Activated CD4-positive, alpha-beta T cell treated with anti-CD3 and anti-CD28 coated beads, Interleukin-2, amount 10 ng/mL, durations not matched to agents 7 days and 5 days (primary cell): ENCODE measurements at regions not wholly inside any gene's neighbourhood (a gene's known extent, or its start where the extent isn't known, plus 50 kb on each side); places are given as distances from the start of the nearest gene placed in this dataset.
"Not testable (repeated sequence)": the region's sequence is repeated elsewhere in the genome, so short reads cannot be mapped to it uniquely, and the experiment has no call there.

Source experiments
- CTCF ChIA-PET: fragments of 350-600 bp; sonication (Branson Sonifier 250); formaldehyde crosslinking; loops from one replicate; lab custom pipeline; 2021; ENCODE audit warnings: antibody characterized with exemption; lab: Charles Lee
- POLR2A ChIA-PET: fragments of 350-600 bp; sonication (Branson Sonifier 250); formaldehyde crosslinking; loops from one replicate; lab custom pipeline; 2021; ENCODE audit warnings: antibody characterized with exemption; lab: Charles Lee
- DNase-seq: peaks from one replicate; pipeline ENCODE4 v3.0.0-alpha.2; 2020
- H3K27ac Mint-ChIP-seq: one replicate; pipeline ENCODE4 v1.8.0; 2021; ENCODE audit warnings: mild to moderate bottlenecking, moderate library complexity, mixed read lengths
- H3K27me3 Mint-ChIP-seq: one replicate; pipeline ENCODE4 v1.8.0; 2021; ENCODE audit warnings: mixed read lengths
- H3K36me3 Mint-ChIP-seq: one replicate; pipeline ENCODE4 v1.8.0; 2021; ENCODE audit warnings: low read depth, mixed read lengths
- H3K4me1 Mint-ChIP-seq: one replicate; pipeline ENCODE4 v1.8.0; 2021; ENCODE audit warnings: mixed read lengths
- H3K4me3 Mint-ChIP-seq: one replicate; pipeline ENCODE4 v1.8.0; 2021; ENCODE audit warnings: mild to moderate bottlenecking, moderate library complexity, mixed read lengths
- H3K9me3 Mint-ChIP-seq: one replicate; pipeline ENCODE4 v1.8.0; 2021; ENCODE audit warnings: mixed read lengths

- Mint-ChIP-seq H3K27me3 (peaks cover 4% of the 10 kb centered on the region), H3K36me3 (no peaks in the 10 kb centered on the region), H3K27ac (no peak overlapping the region), H3K9me3 (no peaks in the 10 kb centered on the region), H3K4me1 (no peaks in the 10 kb centered on the region), H3K4me3 (no peak overlapping the region)
- no peak for DNase-seq
- CTCF ChIA-PET: no interaction called here
- POLR2A ChIA-PET: no interaction called here
Observed at GRCh38 chr15:62415498-62415897, 250.4 kb upstream of the C2CD4B start.

- Mint-ChIP-seq H3K9me3 (no peaks in the 10 kb centered on the region), H3K36me3 (no peaks in the 10 kb centered on the region), H3K27ac (no peak overlapping the region), H3K27me3 (peaks cover 4% of the 10 kb centered on the region), H3K4me1 (no peaks in the 10 kb centered on the region), H3K4me3 (no peak overlapping the region)
- ChIA-PET CTCF (no interaction called here), POLR2A (no interaction called here)
- no peak for DNase-seq
Observed at GRCh38 chr15:62416526-62416925, 251.4 kb upstream of the C2CD4B start.

DNA sequence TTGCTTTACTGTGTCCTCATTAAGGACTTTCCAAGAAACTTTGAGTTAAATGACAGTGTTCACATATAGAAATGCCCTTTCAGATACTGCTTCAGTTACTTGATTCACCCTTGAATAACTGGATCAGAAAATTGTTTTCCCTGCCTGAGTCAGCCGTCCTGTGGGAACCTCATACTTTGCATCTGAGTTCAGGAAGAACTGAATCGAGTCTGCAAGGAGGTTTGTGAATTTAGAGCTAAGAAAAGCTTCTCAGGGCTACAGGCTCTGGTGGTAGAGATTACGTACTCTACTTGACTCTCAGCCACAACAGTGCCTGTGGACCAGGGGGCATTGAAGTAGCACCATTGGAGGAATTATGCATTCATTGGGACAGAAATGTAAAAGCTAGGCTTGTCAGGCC lies 252.4 kb upstream of the C2CD4B start:
- Mint-ChIP-seq H3K27me3 (peaks cover 4% of the 10 kb centered on the region), H3K4me1 (no peaks in the 10 kb centered on the region), H3K4me3 (no peak overlapping the region), H3K36me3 (no peaks in the 10 kb centered on the region), H3K9me3 (no peaks in the 10 kb centered on the region), H3K27ac (no peak overlapping the region)
- CTCF ChIA-PET: no interaction called here
- POLR2A ChIA-PET: no interaction called here
- no peak for DNase-seq

GRCh38 chr15:62418496-62418895 lies 253.4 kb upstream of the C2CD4B start:
- H3K36me3 Mint-ChIP-seq, H3K9me3 Mint-ChIP-seq, H3K4me3 Mint-ChIP-seq, H3K27ac Mint-ChIP-seq, H3K4me1 Mint-ChIP-seq, POLR2A ChIA-PET, H3K27me3 Mint-ChIP-seq, DNase-seq: not testable (repeated sequence)
- CTCF ChIA-PET: interaction anchor here (0.6 kb wide), 1 partner anchor 69 kb away, joined by 3 read pairs; no protein-coding TSS in a partner anchor

DNA sequence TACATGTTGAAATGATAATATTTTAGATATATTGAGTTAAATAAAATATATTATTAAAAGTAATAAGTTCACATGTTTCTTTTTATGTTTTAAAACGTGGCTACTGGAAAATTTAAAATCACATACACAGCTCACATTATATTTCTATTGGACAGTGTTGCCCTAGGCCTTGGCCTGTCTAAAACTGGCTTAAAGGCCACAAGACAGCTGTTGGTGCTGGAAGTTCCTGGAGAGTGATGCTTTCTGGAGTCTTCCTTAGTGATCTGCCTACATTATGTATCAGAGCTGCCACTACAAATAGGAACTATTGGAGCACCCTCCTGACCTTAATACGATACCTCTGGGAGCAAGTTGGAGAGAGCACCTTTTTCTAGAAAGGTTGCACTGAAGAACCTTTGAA lies 254.1 kb upstream of the C2CD4B start:
- ChIA-PET CTCF (no interaction called here), POLR2A (no interaction called here)
- no peak for DNase-seq
- Mint-ChIP-seq H3K27me3 (peaks cover 3% of the 10 kb centered on the region), H3K36me3 (no peaks in the 10 kb centered on the region), H3K4me1 (no peaks in the 10 kb centered on the region), H3K27ac (no peak overlapping the region), H3K4me3 (no peak overlapping the region), H3K9me3 (no peaks in the 10 kb centered on the region)

DNA sequence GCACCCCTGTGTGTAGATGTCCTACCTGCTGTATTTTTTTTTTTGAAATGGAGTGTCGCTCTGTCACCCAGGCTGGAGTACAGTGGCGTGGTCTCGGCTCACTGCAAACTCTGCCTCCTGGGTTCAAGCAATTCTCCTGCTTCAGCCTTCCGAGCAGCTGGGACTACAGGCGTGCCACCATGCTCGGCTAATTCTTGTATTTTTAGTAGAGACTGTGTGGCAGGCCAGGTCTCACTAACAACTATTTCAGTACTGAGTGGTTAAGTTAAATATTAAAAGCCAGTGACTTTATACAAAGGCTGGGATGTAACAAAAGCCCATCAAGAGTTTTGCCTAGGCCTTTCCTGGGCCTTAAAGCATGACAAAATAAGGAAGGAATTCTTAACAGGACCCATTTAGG lies 255.3 kb upstream of the C2CD4B start:
- H3K4me1 Mint-ChIP-seq, H3K27me3 Mint-ChIP-seq, POLR2A ChIA-PET, H3K27ac Mint-ChIP-seq, CTCF ChIA-PET, H3K36me3 Mint-ChIP-seq, H3K9me3 Mint-ChIP-seq, H3K4me3 Mint-ChIP-seq, DNase-seq: not testable (repeated sequence)

DNA sequence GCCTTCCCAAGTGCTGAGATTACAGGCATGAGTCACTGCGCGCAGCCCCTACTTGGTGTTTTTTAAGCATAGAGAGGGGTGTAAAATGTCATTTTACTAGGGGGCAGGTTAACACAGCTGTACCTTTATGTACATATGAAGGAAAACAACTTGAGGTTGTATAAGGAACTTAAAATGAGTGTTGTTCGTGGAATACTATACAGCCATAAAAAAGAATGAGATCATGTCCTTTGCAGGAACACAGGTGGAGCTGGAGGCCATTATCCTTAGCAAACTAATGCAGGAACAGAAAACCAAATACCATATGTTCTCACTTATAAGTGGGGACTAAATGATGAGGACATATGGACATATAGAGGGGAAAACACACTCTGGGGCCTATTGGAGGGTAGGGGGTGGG lies 256.2 kb upstream of the C2CD4B start:
- no peak for DNase-seq
- CTCF ChIA-PET: no interaction called here
- no peak overlapping the region for H3K4me3 Mint-ChIP-seq

GRCh38 chr15:62426387-62426956 lies 261.4 kb upstream of the C2CD4B start:
- Mint-ChIP-seq H3K36me3 (no peaks in the 10 kb centered on the region), H3K4me3 (no peak overlapping the region), H3K4me1 (no peaks in the 10 kb centered on the region), H3K9me3 (no peaks in the 10 kb centered on the region), H3K27me3 (no peaks in the 10 kb centered on the region), H3K27ac (no peak overlapping the region)
- CTCF ChIA-PET: interaction anchor here (0.6 kb wide), 1 partner anchor 40 kb away, joined by 4 read pairs; no protein-coding TSS in a partner anchor
- no peak for DNase-seq
- POLR2A ChIA-PET: no interaction called here

More for the DNA sequence above, 256.2 kb upstream of the C2CD4B start:
- no peaks in the 10 kb centered on the region for H3K36me3 Mint-ChIP-seq
- H3K27me3 Mint-ChIP-seq: peaks cover 3% of the 10 kb centered on the region
- no peaks in the 10 kb centered on the region for H3K9me3 Mint-ChIP-seq
- H3K27ac Mint-ChIP-seq: no peak overlapping the region
- H3K4me1 Mint-ChIP-seq: no peaks in the 10 kb centered on the region
- POLR2A ChIA-PET: no interaction called here

GRCh38 chr15:62428259-62428658 lies 263.2 kb upstream of the C2CD4B start:
- no peak overlapping the region for H3K27ac Mint-ChIP-seq
- ChIA-PET POLR2A (no interaction called here), CTCF (no interaction called here)
- H3K36me3 Mint-ChIP-seq: no peaks in the 10 kb centered on the region
- no peaks in the 10 kb centered on the region for H3K27me3 Mint-ChIP-seq
- H3K4me1 Mint-ChIP-seq: no peaks in the 10 kb centered on the region
- H3K4me3 Mint-ChIP-seq: no peak overlapping the region
- no peaks in the 10 kb centered on the region for H3K9me3 Mint-ChIP-seq
- DNase-seq: no peak

- Mint-ChIP-seq H3K36me3 (no peaks in the 10 kb centered on the region), H3K27me3 (no peaks in the 10 kb centered on the region), H3K4me3 (no peak overlapping the region), H3K4me1 (no peaks in the 10 kb centered on the region), H3K27ac (no peak overlapping the region), H3K9me3 (no peaks in the 10 kb centered on the region)
- POLR2A ChIA-PET: no interaction called here
- CTCF ChIA-PET: no interaction called here
- DNase-seq: no peak
Observed at GRCh38 chr15:62428851-62429598, 263.9 kb upstream of the C2CD4B start.

- Mint-ChIP-seq H3K4me3 (no peak overlapping the region), H3K27me3 (no peaks in the 10 kb centered on the region), H3K9me3 (no peaks in the 10 kb centered on the region), H3K4me1 (no peaks in the 10 kb centered on the region), H3K27ac (no peak overlapping the region), H3K36me3 (no peaks in the 10 kb centered on the region)
- POLR2A ChIA-PET: no interaction called here
- DNase-seq: no peak
- CTCF ChIA-PET: no interaction called here
Observed at GRCh38 chr15:62430056-62430455, 265.0 kb upstream of the C2CD4B start.

DNA sequence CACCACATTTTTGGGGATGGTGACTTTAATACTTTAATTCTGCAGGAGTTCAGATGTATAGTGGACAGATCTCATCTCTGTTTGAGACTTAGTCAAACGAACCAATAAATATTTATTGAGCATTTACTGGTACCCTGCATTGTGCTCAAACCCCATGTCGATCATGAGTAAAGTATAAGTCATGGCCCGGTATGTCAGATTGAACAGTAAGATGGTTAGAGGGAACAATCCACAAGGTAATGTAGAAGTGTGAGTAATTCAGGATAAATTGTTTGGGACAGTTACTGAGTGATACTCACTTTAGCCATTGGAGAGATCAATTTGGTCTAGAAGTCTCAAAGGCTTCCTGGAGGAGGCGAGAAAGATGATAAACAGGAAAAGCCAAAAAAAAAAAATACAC lies 265.5 kb upstream of the C2CD4B start:
- Mint-ChIP-seq H3K36me3 (no peaks in the 10 kb centered on the region), H3K27ac (no peak overlapping the region), H3K27me3 (no peaks in the 10 kb centered on the region), H3K4me1 (no peaks in the 10 kb centered on the region), H3K9me3 (no peaks in the 10 kb centered on the region), H3K4me3 (no peak overlapping the region)
- DNase-seq: no peak
- POLR2A ChIA-PET: no interaction called here
- CTCF ChIA-PET: no interaction called here

DNA sequence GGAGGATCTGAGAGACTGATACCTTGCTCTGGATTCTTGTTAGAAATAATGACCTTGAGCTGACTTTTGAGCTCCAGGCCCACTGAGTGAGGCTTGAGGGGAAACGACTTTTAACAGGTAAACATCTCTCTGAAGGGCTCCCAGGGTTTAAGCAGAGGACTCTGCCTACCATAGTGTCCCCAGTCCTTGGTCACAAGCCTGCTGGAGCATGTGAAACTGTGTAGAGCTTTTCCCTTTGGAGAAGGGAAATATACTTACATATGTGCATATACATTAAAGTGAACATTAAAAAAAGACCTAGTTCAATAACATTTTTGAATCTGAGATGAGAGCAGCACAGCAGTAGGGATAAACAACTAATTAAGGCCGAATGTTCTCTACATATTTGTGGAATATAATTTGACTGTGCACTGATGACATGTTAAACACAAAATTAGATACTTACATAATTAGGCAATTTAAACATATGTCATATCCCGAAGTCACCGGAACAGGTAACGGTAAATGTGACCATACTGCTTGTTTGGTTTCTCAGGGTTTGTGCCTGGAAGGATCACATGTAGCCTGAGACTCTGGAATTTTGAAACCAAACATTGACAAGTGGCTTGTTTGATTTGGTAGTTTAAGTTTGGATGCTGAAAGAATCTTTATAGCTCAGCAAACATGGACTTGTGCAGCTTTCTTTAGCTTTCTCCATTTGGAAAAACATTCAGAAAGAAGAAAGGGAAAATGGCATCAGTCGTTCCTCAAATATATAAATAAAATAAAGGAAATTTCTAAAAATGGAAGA lies 266.1 kb upstream of the C2CD4B start:
- CTCF ChIA-PET: no interaction called here
- H3K36me3 Mint-ChIP-seq: no peaks in the 10 kb centered on the region
- POLR2A ChIA-PET: no interaction called here
- H3K4me1 Mint-ChIP-seq: no peaks in the 10 kb centered on the region
- DNase-seq: no peak
- no peaks in the 10 kb centered on the region for H3K27me3 Mint-ChIP-seq
- H3K27ac Mint-ChIP-seq: no peak overlapping the region
- no peaks in the 10 kb centered on the region for H3K9me3 Mint-ChIP-seq
- no peak overlapping the region for H3K4me3 Mint-ChIP-seq
